ENCODE measurements at regions not wholly inside any gene's neighbourhood (a gene's known extent, or its start where the extent isn't known, plus 50 kb on each side); places are given as distances from the start of the nearest gene placed in this dataset.

DNA sequence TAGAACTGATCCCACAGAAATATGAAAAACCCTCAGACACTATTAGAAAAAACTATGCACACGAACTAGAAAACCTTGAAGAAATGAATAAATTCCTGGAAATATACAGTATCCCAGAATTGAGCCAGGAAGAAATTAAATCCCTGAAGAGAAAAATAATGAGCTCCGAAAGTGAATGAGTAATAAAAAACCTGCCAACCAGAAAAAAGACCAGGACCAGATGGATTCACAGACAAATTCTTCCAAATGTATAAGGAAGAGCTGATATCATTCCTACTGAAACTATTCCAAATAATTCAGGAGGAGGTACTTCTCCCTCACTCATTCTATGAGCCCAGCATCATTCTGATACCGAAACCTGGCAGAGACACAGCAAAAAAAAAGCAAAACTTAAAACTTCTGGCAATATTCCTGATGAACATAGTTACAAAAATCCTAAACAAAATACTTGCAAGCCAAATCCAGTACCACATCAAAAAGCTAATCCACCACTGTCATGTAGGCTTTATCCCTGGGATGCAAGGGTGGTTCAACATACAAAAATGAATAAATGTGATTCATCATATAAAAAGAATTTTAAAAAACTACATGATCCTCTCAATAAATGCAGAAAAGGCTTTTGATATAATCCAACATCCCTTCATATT is 1397.6 kb upstream of the DDX18 start (continued):
- TF ChIP-seq ASH2L (IDR thresholded peaks at IDR 0.05; ENCODE audit: low read length) (no peak), HDAC6 (IDR thresholded peaks at IDR 0.05; ENCODE audit: low read depth, low read length) (no peak), CBX8 (IDR thresholded peaks at IDR 0.05; ENCODE audit: borderline replicate concordance, low read depth, low read length) (no peak), BCL11A (IDR thresholded peaks at IDR 0.05; ENCODE audit: low read depth in 2 of 2, low read length in 2 of 2) (no peak), POU5F1 (IDR thresholded peaks at IDR 0.05; ENCODE audit: low read depth, low read length) (no peak), TAF7 (optimal IDR thresholded peaks at IDR 0.05; ENCODE audit: borderline replicate concordance, low read depth, low read length) (no peak)
- TF ChIP-seq, protein P1, sequence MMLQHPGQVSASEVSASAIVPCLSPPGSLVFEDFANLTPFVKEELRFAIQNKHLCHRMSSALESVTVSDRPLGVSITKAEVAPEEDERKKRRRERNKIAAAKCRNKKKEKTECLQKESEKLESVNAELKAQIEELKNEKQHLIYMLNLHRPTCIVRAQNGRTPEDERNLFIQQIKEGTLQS (IDR thresholded peaks at IDR 0.05; ENCODE audit: insufficient read depth, low read depth, low read length) = no peak

Data from H1 (cell line).